HCT116 (cell line): ENCODE measurements at regions not wholly inside any gene's neighbourhood (a gene's known extent, or its start where the extent isn't known, plus 50 kb on each side); places are given as distances from the start of the nearest gene placed in this dataset.

Source experiments
- ATAC-seq: fragments of 200-7000 bp; cut with Tn5 transposase; 2 replicates; pipeline ENCODE4 v1.9.1; 2020; ENCODE audit warnings: mild to moderate bottlenecking, moderate library complexity
- BruUV-seq: library from RNA; stranded (reverse); fragments of 400-500 nt; replicated peaks from 2 replicates; lab custom pipeline; 2021; lab: Mats Ljungman, UMichigan
- CTCF ChIA-PET: fragments of 300-600 bp; sonication (Branson Sonifier 250); formaldehyde crosslinking; loops from one replicate; lab custom pipeline; 2021; ENCODE audit warnings: antibody characterized with exemption; lab: Charles Lee
- POLR2A ChIA-PET: fragments of 300-600, 350-600 bp; sonication (Branson Sonifier 250); formaldehyde crosslinking; loops from one replicate; lab custom pipeline; 2021; ENCODE audit warnings: antibody characterized with exemption; lab: Charles Lee
- RAD21 ChIA-PET, 2 experiments: fragments of 300-600 bp; sonication (Branson Sonifier 250); formaldehyde crosslinking; loops; one replicate each; lab custom pipeline; 2023; ENCODE audit warnings: low total read pairs in 2 of 2; ENCODE audit not compliant: uncharacterized antibody in 2 of 2, unreplicated experiment in 2 of 2, low non-redundant PET in 1 of 2; lab: Charles Lee
- DNase-seq: peaks from one replicate; pipeline ENCODE4 v3.0.0-alpha.2; 2010; ENCODE audit warnings: low read depth, low spot score
- H2AFZ ChIP-seq: fragments of 200-600 bp; shearing (Covaris generic), sonication (generic); 2 replicates; pipeline ENCODE4 v1.6.1; 2017; ENCODE audit warnings: low read depth, mixed run types, mixed read lengths, antibody characterized with exemption, low read length; ENCODE audit not compliant: poor library complexity, severe bottlenecking
- H3K27ac ChIP-seq: 2 replicates; pipeline ENCODE4 v1.5.1; 2012; ENCODE audit warnings: low read depth, low read length
- H3K27me3 ChIP-seq: fragments of 200-600 bp; sonication (generic); 2 replicates; pipeline ENCODE4 v1.6.1; 2016; ENCODE audit warnings: mixed run types, low read length, mixed read lengths; ENCODE audit not compliant: insufficient read depth
- H3K36me3 ChIP-seq, 2 experiments: fragments of 200-500 bp in 1 of 2; fragments of 200-600 bp in 1 of 2; sonication (Bioruptor generic) in 1 of 2; sonication (generic) in 1 of 2; 2 replicates each; pipeline versions ENCODE4 v1.5.1 to v1.6.1; 2014 to 2016; ENCODE audit warnings: low read length in 2 of 2, inconsistent platforms in 1 of 2, mixed read lengths in 1 of 2, mixed run types in 1 of 2; ENCODE audit not compliant: insufficient read depth in 2 of 2, control insufficient read depth in 1 of 2
- H3K4me1 ChIP-seq, 2 experiments: fragments of 200-600 bp in 1 of 2; sonication (generic) in 1 of 2; 2 replicates each; pipeline versions ENCODE4 v1.5.1 to v1.6.1; 2012 to 2017; ENCODE audit warnings: low read length in 2 of 2, inconsistent platforms in 1 of 2, mild to moderate bottlenecking in 1 of 2, mixed read lengths in 1 of 2, mixed run types in 1 of 2, moderate library complexity in 1 of 2; ENCODE audit not compliant: insufficient read depth in 2 of 2, control insufficient read depth in 1 of 2
- H3K4me2 ChIP-seq: fragments of 200-600 bp; sonication (generic); 2 replicates; pipeline ENCODE4 v1.6.1; 2017; ENCODE audit warnings: mixed run types, low read length, mixed read lengths
- H3K4me3 ChIP-seq, 2 experiments: fragments of 200-600 bp in 1 of 2; sonication (generic) in 1 of 2; replicated peaks in 1 of 2; 2 replicates each; pipeline ENCODE4 v1.5.1; 2011 to 2016; ENCODE audit warnings: low read length in 2 of 2, control low read depth in 1 of 2, low read depth in 1 of 2, mild to moderate bottlenecking in 1 of 2, mixed read lengths in 1 of 2, mixed run types in 1 of 2
- H3K79me2 ChIP-seq: fragments of 200-600 bp; sonication (generic); 2 replicates; pipeline ENCODE4 v1.6.1; 2017; ENCODE audit warnings: mild to moderate bottlenecking, mixed run types, low read length, moderate library complexity, mixed read lengths; ENCODE audit not compliant: insufficient read depth
- H3K9ac ChIP-seq: fragments of 200-600 bp; sonication (generic); 2 replicates; pipeline ENCODE4 v1.6.1; 2016; ENCODE audit warnings: low read length, mixed read lengths
- H3K9me2 ChIP-seq: fragments of 200-600 bp; sonication (generic), shearing (Covaris generic); 2 replicates; pipeline ENCODE4 v1.6.1; 2017; ENCODE audit warnings: mixed run types, mild to moderate bottlenecking, moderate library complexity; ENCODE audit not compliant: insufficient read depth
- H3K9me3 ChIP-seq, 2 experiments: fragments of 200-500 bp in 1 of 2; fragments of 200-600 bp in 1 of 2; sonication (Bioruptor generic) in 1 of 2; sonication (generic) in 1 of 2; 2 replicates each; pipeline ENCODE4 v1.6.1; 2014 to 2017; ENCODE audit warnings: low read length in 2 of 2, mixed read lengths in 2 of 2, inconsistent platforms in 1 of 2, low read depth in 1 of 2, mild to moderate bottlenecking in 1 of 2, mixed run types in 1 of 2, moderate library complexity in 1 of 2; ENCODE audit not compliant: control insufficient read depth in 1 of 2, insufficient read depth in 1 of 2
- H4K20me1 ChIP-seq: fragments of 200-600 bp; sonication (generic), shearing (Covaris generic); 2 replicates; pipeline ENCODE4 v1.6.1; 2017; ENCODE audit warnings: mixed run types, mild to moderate bottlenecking, moderate library complexity; ENCODE audit not compliant: insufficient read depth
- CBX3 ChIP-seq: IDR thresholded peaks from 2 replicates; pipeline ENCODE4 v1.6.1; 2012; ENCODE audit warnings: low read depth
- CTCF ChIP-seq, 3 experiments: fragments of 200-600 bp in 1 of 3; sonication (generic) in 1 of 3; IDR thresholded peaks in 2 of 3; conservative IDR thresholded peaks in 1 of 3; 2 replicates each; pipeline ENCODE4 v1.5.1; 2012 to 2017; ENCODE audit warnings: low read depth in 2 of 3, low read length in 2 of 3, antibody characterized with exemption in 1 of 3, borderline replicate concordance in 1 of 3, control low read depth in 1 of 3, mild to moderate bottlenecking in 1 of 3, mixed read lengths in 1 of 3, mixed run types in 1 of 3, moderate library complexity in 1 of 3; ENCODE audit not compliant: insufficient read depth in 1 of 3
- ELF1 ChIP-seq: IDR thresholded peaks from 2 replicates; pipeline ENCODE4 v1.6.1; 2012; ENCODE audit warnings: low read depth, borderline replicate concordance
- EZH2phosphoT487 ChIP-seq: fragments of 200-600 bp; IDR thresholded peaks from 2 replicates; pipeline ENCODE4 v1.6.1; 2018; ENCODE audit warnings: antibody characterized with exemption, borderline replicate concordance
- MAX ChIP-seq: IDR thresholded peaks from 2 replicates; pipeline ENCODE4 v1.6.1; 2012
- POLR2AphosphoS5 ChIP-seq: IDR thresholded peaks from 2 replicates; pipeline ENCODE4 v1.6.1; 2011; ENCODE audit warnings: mild to moderate bottlenecking, low read depth, low read length, moderate library complexity
- RAD21 ChIP-seq: IDR thresholded peaks from 2 replicates; pipeline ENCODE4 v1.6.1; 2012; ENCODE audit warnings: low read depth, mild to moderate bottlenecking
- SP1 ChIP-seq: IDR thresholded peaks from 2 replicates; pipeline ENCODE4 v1.6.1; 2012; ENCODE audit warnings: low read depth
- TCF7L2 ChIP-seq: IDR thresholded peaks from 2 replicates; pipeline ENCODE4 v1.7.0; 2011; ENCODE audit warnings: borderline replicate concordance, inconsistent platforms; ENCODE audit not compliant: insufficient read depth, insufficient read length; ENCODE audit errors: extremely low read depth
- YY1 ChIP-seq: IDR thresholded peaks from 2 replicates; pipeline ENCODE4 v1.6.1; 2011; ENCODE audit warnings: low read length, low read depth, moderate library complexity, mild to moderate bottlenecking; ENCODE audit not compliant: insufficient replicate concordance; ENCODE audit errors: extremely low read depth
- ZNF274 ChIP-seq: fragments of 200-500 bp; sonication (Bioruptor generic); IDR thresholded peaks from 2 replicates; pipeline ENCODE4 v1.6.1; 2014; ENCODE audit warnings: mild to moderate bottlenecking, low read depth, low read length, inconsistent platforms
- intact Hi-C: fragments of 100-400 bp; cut with micrococcal nuclease; formaldehyde crosslinking; loops from 2 replicates; pipeline ENCODE4 v1.10.0; 2022

- no peak overlapping the region for H3K9ac ChIP-seq
- intact Hi-C loops: no loop called here
- no TSS peak for BruUV-seq
Observed at GRCh38 chr4:158018221-158018830, 154.5 kb downstream of the GASK1B start.

GRCh38 chr4:158016511-158016910, 156.3 kb downstream of the GASK1B start:
- POLR2A ChIA-PET: no interaction called here
- Histone ChIP-seq H3K9ac (no peak overlapping the region), H3K27ac (no peak overlapping the region), H4K20me1 (no peaks in the 10 kb centered on the region), H3K79me2 (no peaks in the 10 kb centered on the region), H3K9me3 (no peaks in the 10 kb centered on the region), H3K4me3 (no peak overlapping the region)
- DNase-seq: no peak
- BruUV-seq: no TSS peak
- TF ChIP-seq CTCF (IDR thresholded peaks at IDR 0.05 in 2 of 3, conservative IDR thresholded peaks at IDR 0.05 in 1 of 3; ENCODE audit: borderline replicate concordance in 1 of 3, insufficient read depth in 1 of 3, low read depth in 2 of 3, low read length in 2 of 3): no peak
- TF ChIP-seq YY1: no peak
- no peak for TF ChIP-seq TCF7L2
- TF ChIP-seq POLR2AphosphoS5: no peak
- TF ChIP-seq RAD21: no peak
- no peak for TF ChIP-seq SP1
- no peak for TF ChIP-seq ELF1
- TF ChIP-seq CBX3: no peak
- TF ChIP-seq, all 23 proteins: peak for 0
- H3K9me2 ChIP-seq: no peaks in the 10 kb centered on the region
- no peak overlapping the region for H3K4me2 ChIP-seq
- no peak overlapping the region for H2AFZ ChIP-seq
- no peaks in the 10 kb centered on the region for H3K27me3 ChIP-seq
- RAD21 ChIA-PET: no interaction called here
- CTCF ChIA-PET: no interaction called here
- ATAC-seq: no peak
- H3K4me1 ChIP-seq: peaks cover 4 to 22% of the 10 kb centered on the region in 2 experiments
- no peaks in the 10 kb centered on the region for H3K36me3 ChIP-seq
- intact Hi-C loops: no loop called here

More at GRCh38 chr4:158018221-158018830, 154.5 kb downstream of the GASK1B start:
- DNase-seq: no peak
- ChIA-PET RAD21 (no interaction called here), CTCF (no interaction called here), POLR2A (no interaction called here)
- H3K4me1 ChIP-seq: peaks cover 4 to 19% of the 10 kb centered on the region in 2 experiments
- TF ChIP-seq EZH2phosphoT487: no peak
- no peak for TF ChIP-seq ZNF274
- no peak for TF ChIP-seq ELF1
- no peak for TF ChIP-seq MAX
- TF ChIP-seq TCF7L2: no peak
- no peaks in the 10 kb centered on the region for H3K9me3 ChIP-seq
- H3K79me2 ChIP-seq: no peaks in the 10 kb centered on the region
- no peak overlapping the region for H3K27ac ChIP-seq
- no peak overlapping the region for H3K4me2 ChIP-seq
- ATAC-seq: no peak
- H2AFZ ChIP-seq: peak overlapping the region; percentile 29
- H4K20me1 ChIP-seq: no peaks in the 10 kb centered on the region
- no peaks in the 10 kb centered on the region for H3K27me3 ChIP-seq
- no peaks in the 10 kb centered on the region for H3K9me2 ChIP-seq
- no peak overlapping the region for H3K4me3 ChIP-seq
- no peaks in the 10 kb centered on the region for H3K36me3 ChIP-seq
